H1 (cell line): ENCODE measurements at regions not wholly inside any gene's neighbourhood (a gene's known extent, or its start where the extent isn't known, plus 50 kb on each side); places are given as distances from the start of the nearest gene placed in this dataset.

Experiments
- BCL11A ChIP-seq, 2 experiments: IDR thresholded peaks; one replicate each; pipeline ENCODE4 v1.6.1; 2011; ENCODE audit warnings: low read depth in 2 of 2, low read length in 2 of 2, mild to moderate bottlenecking in 2 of 2
- CHD1 ChIP-seq: IDR thresholded peaks from 2 replicates; pipeline ENCODE4 v1.6.1; 2012; ENCODE audit warnings: low read depth, low read length, improper control_type of control experiment
- CHD7 ChIP-seq: fragments of 300-600 bp; sonication (generic); IDR thresholded peaks from 2 replicates; pipeline ENCODE4 v1.7.1; 2012; ENCODE audit warnings: low read length, moderate library complexity, mild to moderate bottlenecking, inconsistent platforms; ENCODE audit not compliant: insufficient replicate concordance
- SIX5 ChIP-seq: IDR thresholded peaks from 2 replicates; pipeline ENCODE4 v1.6.1; 2011; ENCODE audit warnings: mild to moderate bottlenecking, low read depth, low read length
- TAF1 ChIP-seq: IDR thresholded peaks from 2 replicates; pipeline ENCODE4 v1.6.1; 2011; ENCODE audit warnings: mild to moderate bottlenecking, low read depth, low read length

- TF ChIP-seq CHD7 (no peak), CHD1 (no peak), SIX5 (no peak), TAF1 (no peak), BCL11A (IDR thresholded peaks at IDR 0.05; ENCODE audit: low read depth in 2 of 2, low read length in 2 of 2) (no peak)
Observed at GRCh38 chr2:66684289-66684688, 249.4 kb downstream of the MEIS1 start (continued).
